Progenitor cell of endocrine pancreas (in vitro differentiated cells): ENCODE measurements at regions not wholly inside any gene's neighbourhood (a gene's known extent, or its start where the extent isn't known, plus 50 kb on each side); places are given as distances from the start of the nearest gene placed in this dataset.
"Not testable (repeated sequence)": the region's sequence is repeated elsewhere in the genome, so short reads cannot be mapped to it uniquely, and the experiment has no call there.

Experiments
- DNase-seq: peaks from one replicate; pipeline ENCODE4 v3.0.0; 2021; ENCODE audit warnings: low spot score; ENCODE audit not compliant: unreplicated experiment
- H3K27ac Mint-ChIP-seq: 2 replicates; pipeline ENCODE4 v1.8.0; 2021; ENCODE audit warnings: mild to moderate bottlenecking, moderate library complexity, mixed read lengths
- H3K27me3 Mint-ChIP-seq: 2 replicates; pipeline ENCODE4 v1.8.0; 2021; ENCODE audit warnings: mixed read lengths
- H3K36me3 Mint-ChIP-seq: 2 replicates; pipeline ENCODE4 v1.8.0; 2022; ENCODE audit warnings: mixed read lengths; ENCODE audit not compliant: insufficient read depth
- H3K4me1 Mint-ChIP-seq: 2 replicates; pipeline ENCODE4 v1.8.0; 2021; ENCODE audit warnings: low read depth, mixed read lengths
- H3K4me3 Mint-ChIP-seq: 2 replicates; pipeline ENCODE4 v1.8.0; 2021; ENCODE audit warnings: low read depth, mild to moderate bottlenecking, moderate library complexity, mixed read lengths
- H3K9me3 Mint-ChIP-seq: 2 replicates; pipeline ENCODE4 v1.8.0; 2021; ENCODE audit warnings: low read depth, mixed read lengths
- CTCF ChIP-seq: fragments of 200-600 bp; sonication (generic); IDR thresholded peaks from one replicate; pipeline ENCODE4 v1.5.0; 2021; ENCODE audit warnings: antibody characterized with exemption, mild to moderate bottlenecking; ENCODE audit not compliant: unreplicated experiment

GRCh38 chr2:152254486-152254885 is 78.9 kb upstream of the STAM2 start:
- no peak overlapping the region for H3K27ac Mint-ChIP-seq
- TF ChIP-seq CTCF, result no peak
- H3K4me3 Mint-ChIP-seq, result no peak overlapping the region

DNA sequence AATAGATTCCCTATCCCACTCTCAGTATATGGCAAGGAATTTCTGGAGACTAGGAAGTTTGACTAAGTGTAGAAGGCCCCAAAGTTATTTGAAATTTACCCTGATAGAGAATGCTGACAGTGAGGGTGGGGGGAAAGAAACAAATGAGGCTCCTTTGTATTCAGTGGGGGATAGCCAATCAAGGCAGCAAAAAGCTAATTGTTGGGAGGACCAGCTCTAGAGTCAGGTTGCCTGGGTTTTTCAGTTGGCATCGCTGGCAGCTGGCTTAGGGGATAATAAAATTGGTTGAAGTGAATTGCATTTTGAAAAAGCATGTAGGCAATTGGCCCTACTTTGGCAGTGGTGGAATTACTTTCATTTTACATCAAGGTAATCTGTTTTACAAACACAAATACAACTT is 79.4 kb upstream of the STAM2 start:
- no peak overlapping the region for H3K4me3 Mint-ChIP-seq
- no peaks in the 10 kb centered on the region for H3K36me3 Mint-ChIP-seq
- H3K27me3 Mint-ChIP-seq, result peaks cover 8% of the 10 kb centered on the region
- TF ChIP-seq CTCF, result no peak
- no peaks in the 10 kb centered on the region for H3K9me3 Mint-ChIP-seq
- no peak overlapping the region for H3K27ac Mint-ChIP-seq
- H3K4me1 Mint-ChIP-seq, result no peaks in the 10 kb centered on the region
- no peak for DNase-seq

More at GRCh38 chr2:152254486-152254885, 78.9 kb upstream of the STAM2 start:
- no peaks in the 10 kb centered on the region for H3K9me3 Mint-ChIP-seq
- peaks cover 8% of the 10 kb centered on the region for H3K27me3 Mint-ChIP-seq
- no peaks in the 10 kb centered on the region for H3K4me1 Mint-ChIP-seq
- no peaks in the 10 kb centered on the region for H3K36me3 Mint-ChIP-seq
- DNase-seq, result no peak

GRCh38 chr2:152255918-152256317 is 79.1 kb upstream of the FMNL2 start:
- DNase-seq, result no peak
- TF ChIP-seq CTCF, result no peak
- H3K4me3 Mint-ChIP-seq, result no peak overlapping the region
- no peaks in the 10 kb centered on the region for H3K4me1 Mint-ChIP-seq
- H3K27me3 Mint-ChIP-seq, result peaks cover 8% of the 10 kb centered on the region
- no peaks in the 10 kb centered on the region for H3K36me3 Mint-ChIP-seq
- H3K27ac Mint-ChIP-seq, result no peak overlapping the region
- peaks cover 1% of the 10 kb centered on the region for H3K9me3 Mint-ChIP-seq

DNA sequence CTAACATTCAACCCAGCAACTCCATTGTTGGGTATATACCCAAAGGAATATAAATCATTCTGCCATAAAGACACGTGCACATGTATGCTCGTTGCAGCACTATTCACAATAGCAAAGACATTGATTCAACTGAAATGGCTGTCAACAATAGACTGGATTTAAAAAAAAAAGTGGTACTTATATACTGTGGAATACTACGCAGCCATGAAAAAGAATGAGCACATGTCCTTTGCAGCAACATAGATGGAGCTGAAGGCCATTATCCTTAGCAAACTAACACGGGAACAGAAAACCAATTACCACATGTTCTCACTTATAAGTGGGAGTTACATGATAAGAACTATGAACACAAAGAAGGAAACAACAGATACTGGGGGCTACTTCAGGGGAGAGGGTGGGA is 74.0 kb upstream of the FMNL2 start:
- no peak for TF ChIP-seq CTCF
- no peak overlapping the region for H3K27ac Mint-ChIP-seq
- H3K9me3 Mint-ChIP-seq, result peaks cover 4% of the 10 kb centered on the region
- no peaks in the 10 kb centered on the region for H3K27me3 Mint-ChIP-seq
- no peaks in the 10 kb centered on the region for H3K4me1 Mint-ChIP-seq
- DNase-seq, result no peak
- H3K36me3 Mint-ChIP-seq, result no peaks in the 10 kb centered on the region
- H3K4me3 Mint-ChIP-seq, result no peak overlapping the region

DNA sequence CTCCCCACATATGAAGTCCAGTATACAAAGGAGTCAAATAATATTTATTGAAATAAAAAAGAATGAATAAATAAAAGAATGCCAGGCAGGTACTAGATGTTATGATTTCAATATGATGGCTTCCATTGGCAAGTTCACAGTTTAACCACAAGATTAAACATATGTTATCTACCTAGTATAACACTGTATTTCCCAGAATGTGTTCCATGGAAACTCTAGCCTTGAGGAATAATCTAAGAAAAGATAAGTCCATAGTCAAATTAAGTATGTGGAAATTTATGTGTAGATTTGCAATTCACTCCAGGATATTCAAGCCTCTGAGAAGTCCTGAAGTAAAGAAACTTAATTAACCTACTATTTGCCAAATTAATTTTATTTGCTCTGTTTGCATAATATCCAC is 71.1 kb upstream of the FMNL2 start:
- H3K27me3 Mint-ChIP-seq, result no peaks in the 10 kb centered on the region
- H3K4me1 Mint-ChIP-seq, result no peaks in the 10 kb centered on the region
- DNase-seq, result no peak
- TF ChIP-seq CTCF, result no peak
- peaks cover 9% of the 10 kb centered on the region for H3K9me3 Mint-ChIP-seq
- no peak overlapping the region for H3K4me3 Mint-ChIP-seq
- no peak overlapping the region for H3K27ac Mint-ChIP-seq
- peaks cover 3% of the 10 kb centered on the region for H3K36me3 Mint-ChIP-seq

GRCh38 chr2:152273732-152274260 is 61.2 kb upstream of the FMNL2 start:
- DNase-seq, H3K4me1 Mint-ChIP-seq, H3K27me3 Mint-ChIP-seq, H3K4me3 Mint-ChIP-seq, H3K27ac Mint-ChIP-seq, H3K36me3 Mint-ChIP-seq: not testable (repeated sequence)
- H3K9me3 Mint-ChIP-seq, result peaks cover 39% of the 10 kb centered on the region

DNA sequence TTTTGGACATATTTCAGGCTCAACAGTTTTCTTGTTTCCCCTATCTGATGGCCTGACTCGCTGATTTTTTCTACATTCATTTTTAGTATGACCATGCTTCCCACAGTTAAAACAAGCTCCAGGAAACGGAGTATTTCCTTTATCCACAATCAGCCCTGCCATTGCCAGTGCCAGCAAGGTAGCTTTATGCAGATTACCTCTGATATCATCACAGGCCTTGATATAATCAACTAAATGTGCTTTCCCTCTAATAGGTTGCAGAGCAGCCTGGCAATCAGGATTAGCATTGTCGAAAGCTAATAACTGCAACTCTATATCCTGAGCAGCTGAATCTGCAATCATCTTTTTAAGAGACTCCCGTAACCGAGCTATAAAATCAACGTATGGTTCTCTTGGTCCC is 57.1 kb upstream of the FMNL2 start:
- H3K4me1 Mint-ChIP-seq, H3K27ac Mint-ChIP-seq, H3K27me3 Mint-ChIP-seq, DNase-seq, H3K36me3 Mint-ChIP-seq, H3K4me3 Mint-ChIP-seq: not testable (repeated sequence)
- peaks cover 38% of the 10 kb centered on the region for H3K9me3 Mint-ChIP-seq
